HepG2 (cell line): ENCODE measurements at regions not wholly inside any gene's neighbourhood (a gene's known extent, or its start where the extent isn't known, plus 50 kb on each side); places are given as distances from the start of the nearest gene placed in this dataset.

Source experiments
- ATAC-seq: fragments of 200-7000 bp; cut with Tn5 transposase; 3 replicates; pipeline ENCODE4 v1.9.1; 2020; ENCODE audit warnings: mild to moderate bottlenecking, moderate library complexity
- BruUV-seq: library from RNA; stranded (reverse); fragments of 400-500 nt; replicated peaks from 2 replicates; lab custom pipeline; 2021; lab: Mats Ljungman, UMichigan
- CTCF ChIA-PET: fragments of 300-600 bp; formaldehyde crosslinking; extraction: SDS; loops from one replicate; lab custom pipeline; 2021; ENCODE audit warnings: low total read pairs, inconsistent platforms, low intra/inter-chr PET ratio; lab: Yijun Ruan, JAX
- POLR2A ChIA-PET: fragments of 350-600 bp; sonication (Branson Sonifier 250); formaldehyde crosslinking; loops from one replicate; lab custom pipeline; 2020; ENCODE audit warnings: antibody characterized with exemption, inconsistent platforms; lab: Yijun Ruan, JAX
- DNase-seq: peaks from one replicate; pipeline ENCODE4 v3.0.0-alpha.2; 2015; ENCODE audit warnings: low spot score
- FAIRE-seq: peaks from 3 replicates; lab custom pipeline; 2011; peaks lifted over from hg19 to GRCh38; lab: Jason Lieb, UNC
- H2AFZ ChIP-seq: one replicate; pipeline ENCODE4 v1.6.1; 2011; ENCODE audit warnings: low read length, inconsistent platforms
- H3K27ac ChIP-seq: fragments of 300-600 bp; 3 replicates; pipeline ENCODE4 v1.8.0; 2011; ENCODE audit warnings: mixed run types, mild to moderate bottlenecking, mixed read lengths, low read length, inconsistent platforms; ENCODE audit not compliant: insufficient read depth; ENCODE audit errors: extremely low read length
- H3K27me3 ChIP-seq, 2 experiments: fragments of 200-600 bp in 1 of 2; 2 replicates in 1 of 2; 3 replicates in 1 of 2; pipeline versions ENCODE4 v1.6.0 to v1.8.0; 2011; ENCODE audit warnings: low read length in 2 of 2, mild to moderate bottlenecking in 2 of 2, moderate library complexity in 2 of 2, inconsistent platforms in 1 of 2; ENCODE audit not compliant: insufficient read depth in 2 of 2, control insufficient read depth in 1 of 2
- H3K36me3 ChIP-seq, 2 experiments: fragments of 200-600 bp in 1 of 2; replicated peaks in 1 of 2; 2 replicates in 1 of 2; 3 replicates in 1 of 2; pipeline versions ENCODE4 v1.5.1 to v1.8.0; 2011; ENCODE audit warnings: low read length in 2 of 2, inconsistent platforms in 1 of 2; ENCODE audit not compliant: insufficient read depth in 2 of 2, control insufficient read depth in 1 of 2
- H3K4me1 ChIP-seq: 2 replicates; pipeline ENCODE4 v1.5.1; 2012; ENCODE audit warnings: low read length, inconsistent platforms; ENCODE audit not compliant: insufficient read depth
- H3K4me2 ChIP-seq: 2 replicates; pipeline ENCODE4 v1.6.0; 2011; ENCODE audit warnings: low read depth, low read length, inconsistent platforms
- H3K4me3 ChIP-seq, 3 experiments: fragments of 200-600 bp in 1 of 3; sonication (generic), shearing (Covaris generic) in 1 of 3; replicated peaks in 1 of 3; 2 replicates each; pipeline ENCODE4 v1.5.1; 2011 to 2016; ENCODE audit warnings: low read length in 3 of 3, inconsistent platforms in 2 of 3, low read depth in 2 of 3, mild to moderate bottlenecking in 2 of 3, control low read depth in 1 of 3, mixed read lengths in 1 of 3; ENCODE audit not compliant: insufficient read depth in 1 of 3
- H3K79me2 ChIP-seq: one replicate; pipeline ENCODE4 v1.6.1; 2011; ENCODE audit warnings: low read length, inconsistent platforms; ENCODE audit not compliant: insufficient read depth
- H3K9ac ChIP-seq: 2 replicates; pipeline ENCODE4 v1.6.0; 2011; ENCODE audit warnings: mild to moderate bottlenecking, low read depth, low read length, inconsistent platforms; ENCODE audit not compliant: insufficient read depth
- H3K9me3 ChIP-seq: 2 replicates; pipeline ENCODE4 v1.5.1; 2012; ENCODE audit warnings: mild to moderate bottlenecking, low read length
- H4K20me1 ChIP-seq: 2 replicates; pipeline ENCODE4 v1.6.0; 2011; ENCODE audit warnings: inconsistent platforms, mild to moderate bottlenecking, low read length, moderate library complexity; ENCODE audit not compliant: insufficient read depth
- ATF2 ChIP-seq: sonication (generic); formaldehyde crosslinking; IDR thresholded peaks from 2 replicates; pipeline ENCODE4 v1.4.0; 2020; ENCODE audit warnings: missing genetic modification reagents
- BRCA1 ChIP-seq: sonication (generic); formaldehyde crosslinking; IDR thresholded peaks from 2 replicates; pipeline ENCODE4 v1.4.0; 2020; ENCODE audit warnings: missing genetic modification reagents
- MAZ ChIP-seq, 2 experiments: sonication (generic) in 1 of 2; formaldehyde crosslinking in 1 of 2; IDR thresholded peaks; 2 replicates each; pipeline versions ENCODE4 v1.5.0 to v1.6.1; 2012 to 2020; ENCODE audit warnings: low read depth in 2 of 2, mild to moderate bottlenecking in 2 of 2, borderline replicate concordance in 1 of 2, improper control_type of control experiment in 1 of 2, low read length in 1 of 2, missing genetic modification reagents in 1 of 2, moderate library complexity in 1 of 2
- ZHX2 ChIP-seq, 2 experiments: sonication (generic) in 1 of 2; formaldehyde crosslinking in 1 of 2; IDR thresholded peaks; 2 replicates each; pipeline versions ENCODE4 v1.6.1 to v1.9.0; 2014 to 2022; ENCODE audit warnings: antibody characterized with exemption in 1 of 2, borderline replicate concordance in 1 of 2, inconsistent platforms in 1 of 2, low read depth in 1 of 2, missing genetic modification reagents in 1 of 2
- ZNF121 ChIP-seq: sonication (generic); formaldehyde crosslinking; IDR thresholded peaks from 2 replicates; pipeline ENCODE4 v1.5.0; 2020; ENCODE audit warnings: mild to moderate bottlenecking, missing genetic modification reagents
- ZNF142 ChIP-seq: sonication (generic); formaldehyde crosslinking; IDR thresholded peaks from 2 replicates; pipeline ENCODE4 v1.4.0; 2020; ENCODE audit warnings: missing genetic modification reagents
- ZNF280D ChIP-seq: sonication (generic); formaldehyde crosslinking; IDR thresholded peaks from 2 replicates; pipeline ENCODE4 v1.5.1; 2020; ENCODE audit warnings: mild to moderate bottlenecking, missing genetic modification reagents
- in situ Hi-C: cut with HindIII; loops from 2 replicates; pipeline ENCODE4 v1.10.0; 2017; ENCODE audit warnings: low pct_unique_long_range_greater_than_20kb; ENCODE audit not compliant: extremely low pct_ligation_motif_present
- intact Hi-C: fragments of 100-400 bp; cut with micrococcal nuclease; formaldehyde crosslinking; loops from one replicate; pipeline ENCODE4 v1.10.0; 2022; ENCODE audit not compliant: unreplicated experiment

GRCh38 chr3:127399154-127399553 lies 111.3 kb upstream of the PRR20G start:
- CTCF ChIA-PET: no interaction called here
- H3K36me3 ChIP-seq: no peaks in the 10 kb centered on the region
- no TSS peak for BruUV-seq
- no peak overlapping the region for H3K4me3 ChIP-seq
- H3K79me2 ChIP-seq: no peaks in the 10 kb centered on the region
- no peaks in the 10 kb centered on the region for H3K9me3 ChIP-seq
- H2AFZ ChIP-seq: no peak overlapping the region
- H3K4me2 ChIP-seq: no peak overlapping the region
- peaks cover 0 to 9% of the 10 kb centered on the region in 2 experiments; a peak in 1 of 5 replicates for H3K27me3 ChIP-seq
- no peaks in the 10 kb centered on the region for H4K20me1 ChIP-seq
- DNase-seq: no peak
- in situ Hi-C loops (no loop called here), intact Hi-C loops (no loop called here)
- no peaks in the 10 kb centered on the region for H3K4me1 ChIP-seq
- H3K27ac ChIP-seq: no peak overlapping the region
- no peak overlapping the region for H3K9ac ChIP-seq
- no peak for FAIRE-seq
- POLR2A ChIA-PET: no interaction called here
- no peak for ATAC-seq
- TF ChIP-seq ATF2 (no peak), BRCA1 (CRISPR knock-in tag) (no peak), ZNF280D (CRISPR knock-in tag) (no peak), MAZ (IDR thresholded peaks at IDR 0.05; ENCODE audit: borderline replicate concordance, low read depth, low read length) (no peak), MAZ (CRISPR knock-in tag; IDR thresholded peaks at IDR 0.05; ENCODE audit: low read depth) (no peak), ZNF142 (CRISPR knock-in tag) (no peak), ZHX2 (IDR thresholded peaks at IDR 0.05; ENCODE audit: low read depth) (no peak), ZHX2 (CRISPR knock-in tag; IDR thresholded peaks at IDR 0.05; ENCODE audit: borderline replicate concordance) (no peak), ZNF121 (CRISPR knock-in tag) (no peak)
